IMR-90 (cell line): ENCODE measurements at regions not wholly inside any gene's neighbourhood (a gene's known extent, or its start where the extent isn't known, plus 50 kb on each side); places are given as distances from the start of the nearest gene placed in this dataset.

Source experiments
- RFX5 ChIP-seq: IDR thresholded peaks from 2 replicates; pipeline ENCODE4 v1.8.0; 2012; ENCODE audit warnings: low read depth, mild to moderate bottlenecking, low read length, moderate library complexity
- TF ChIP-seq, protein P1 (sequence below): fragments of 150-350 bp; IDR thresholded peaks from 2 replicates; pipeline ENCODE4 v1.6.1; 2017; ENCODE audit warnings: mild to moderate bottlenecking, antibody characterized with exemption, low read length, low read depth
- TF ChIP-seq, protein P2 (sequence below): fragments of 150-350 bp; IDR thresholded peaks from 2 replicates; pipeline ENCODE4 v1.6.1; 2016; ENCODE audit warnings: low read depth, mild to moderate bottlenecking, low read length, moderate library complexity, borderline replicate concordance

DNA sequence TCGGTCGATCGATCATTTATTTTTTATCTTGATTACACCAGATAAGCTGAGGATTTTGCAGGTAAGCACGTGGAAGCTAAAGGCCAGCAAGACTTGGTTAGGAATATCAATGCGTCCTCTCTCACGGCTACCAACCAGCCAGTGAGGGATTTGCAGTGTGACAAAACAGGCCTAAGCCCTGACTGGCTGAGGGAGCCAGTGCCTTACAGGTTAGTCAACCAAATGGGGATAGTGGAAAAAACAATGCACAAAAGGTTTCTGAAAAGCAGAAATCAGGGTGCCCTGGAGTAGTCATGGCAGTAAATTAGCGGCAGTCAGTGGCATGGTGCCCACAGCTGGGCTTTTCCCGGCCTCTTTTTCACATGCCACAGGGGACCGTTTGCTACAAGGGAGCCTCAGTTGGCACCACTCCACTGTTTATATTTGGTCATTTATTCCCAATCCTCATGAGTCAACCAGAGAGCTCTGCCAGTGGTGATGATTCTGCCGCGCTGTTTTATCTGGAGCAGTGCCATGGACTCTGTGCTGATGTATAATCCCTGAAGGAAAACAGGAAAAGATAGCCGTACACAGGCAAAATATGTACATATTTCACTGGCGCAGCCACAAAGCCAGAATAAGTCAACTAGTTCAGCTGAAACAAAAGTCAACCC is 167.6 kb downstream of the RHOU start (continued):
- TF ChIP-seq, protein P1, sequence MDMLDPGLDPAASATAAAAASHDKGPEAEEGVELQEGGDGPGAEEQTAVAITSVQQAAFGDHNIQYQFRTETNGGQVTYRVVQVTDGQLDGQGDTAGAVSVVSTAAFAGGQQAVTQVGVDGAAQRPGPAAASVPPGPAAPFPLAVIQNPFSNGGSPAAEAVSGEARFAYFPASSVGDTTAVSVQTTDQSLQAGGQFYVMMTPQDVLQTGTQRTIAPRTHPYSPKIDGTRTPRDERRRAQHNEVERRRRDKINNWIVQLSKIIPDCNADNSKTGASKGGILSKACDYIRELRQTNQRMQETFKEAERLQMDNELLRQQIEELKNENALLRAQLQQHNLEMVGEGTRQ = no peak
- TF ChIP-seq, protein P2, sequence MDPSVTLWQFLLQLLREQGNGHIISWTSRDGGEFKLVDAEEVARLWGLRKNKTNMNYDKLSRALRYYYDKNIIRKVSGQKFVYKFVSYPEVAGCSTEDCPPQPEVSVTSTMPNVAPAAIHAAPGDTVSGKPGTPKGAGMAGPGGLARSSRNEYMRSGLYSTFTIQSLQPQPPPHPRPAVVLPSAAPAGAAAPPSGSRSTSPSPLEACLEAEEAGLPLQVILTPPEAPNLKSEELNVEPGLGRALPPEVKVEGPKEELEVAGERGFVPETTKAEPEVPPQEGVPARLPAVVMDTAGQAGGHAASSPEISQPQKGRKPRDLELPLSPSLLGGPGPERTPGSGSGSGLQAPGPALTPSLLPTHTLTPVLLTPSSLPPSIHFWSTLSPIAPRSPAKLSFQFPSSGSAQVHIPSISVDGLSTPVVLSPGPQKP = no peak
- no peak for TF ChIP-seq RFX5
